ENCODE measurements at regions not wholly inside any gene's neighbourhood (a gene's known extent, or its start where the extent isn't known, plus 50 kb on each side); places are given as distances from the start of the nearest gene placed in this dataset.

GRCh38 chr2:20928617-20929016 lies 105.7 kb upstream of the LDAH start:
- TF ChIP-seq JUND (IDR thresholded peaks at IDR 0.05; ENCODE audit: low read depth), result no peak
- in situ Hi-C loops (cut with HindIII; ENCODE audit: low pct_unique_long_range_greater_than_20kb, low sequenced_read_pairs), result no loop called here
- DNase-seq (ENCODE audit: low read depth in 1 of 2, low spot score in 1 of 2), result no peak

GRCh38 chr2:20925265-20925889 lies 102.5 kb upstream of the LDAH start:
- peak; percentile 10 to 43 for DNase-seq (ENCODE audit: low read depth in 1 of 2, low spot score in 1 of 2)
- no peak for TF ChIP-seq JUND (IDR thresholded peaks at IDR 0.05; ENCODE audit: low read depth)
- in situ Hi-C loops (cut with HindIII; ENCODE audit: low pct_unique_long_range_greater_than_20kb, low sequenced_read_pairs), result no loop called here

- in situ Hi-C loops (cut with HindIII; ENCODE audit: low pct_unique_long_range_greater_than_20kb, low sequenced_read_pairs), result no loop called here
- no peak for TF ChIP-seq JUND (IDR thresholded peaks at IDR 0.05; ENCODE audit: low read depth)
- no peak for DNase-seq (ENCODE audit: low read depth in 1 of 2, low spot score in 1 of 2)
Observed at GRCh38 chr2:20919297-20919800, 96.4 kb upstream of the LDAH start.

GRCh38 chr2:20917719-20918572 lies 95.0 kb upstream of the LDAH start:
- in situ Hi-C loops (cut with HindIII; ENCODE audit: low pct_unique_long_range_greater_than_20kb, low sequenced_read_pairs), result no loop called here
- DNase-seq (ENCODE audit: low read depth in 1 of 2, low spot score in 1 of 2), result no peak
- no peak for TF ChIP-seq JUND (IDR thresholded peaks at IDR 0.05; ENCODE audit: low read depth)

GRCh38 chr2:20917287-20917660 lies 94.4 kb upstream of the LDAH start:
- in situ Hi-C loops (cut with HindIII; ENCODE audit: low pct_unique_long_range_greater_than_20kb, low sequenced_read_pairs), result no loop called here
- DNase-seq (ENCODE audit: low read depth in 1 of 2, low spot score in 1 of 2), result no peak
- no peak for TF ChIP-seq JUND (IDR thresholded peaks at IDR 0.05; ENCODE audit: low read depth)

GRCh38 chr2:20916604-20917286 lies 93.8 kb upstream of the LDAH start:
- TF ChIP-seq JUND (IDR thresholded peaks at IDR 0.05; ENCODE audit: low read depth), result no peak
- DNase-seq (ENCODE audit: low read depth in 1 of 2, low spot score in 1 of 2), result peak; percentile 15 to 51
- in situ Hi-C loops (cut with HindIII; ENCODE audit: low pct_unique_long_range_greater_than_20kb, low sequenced_read_pairs), result no loop called here

GRCh38 chr2:20915271-20915670 lies 92.4 kb upstream of the LDAH start:
- in situ Hi-C loops (cut with HindIII; ENCODE audit: low pct_unique_long_range_greater_than_20kb, low sequenced_read_pairs), result no loop called here
- DNase-seq (ENCODE audit: low read depth in 1 of 2, low spot score in 1 of 2), result no peak
- no peak for TF ChIP-seq JUND (IDR thresholded peaks at IDR 0.05; ENCODE audit: low read depth)

- in situ Hi-C loops (cut with HindIII; ENCODE audit: low pct_unique_long_range_greater_than_20kb, low sequenced_read_pairs), result no loop called here
Observed at GRCh38 chr2:20914771-20915170, 91.9 kb upstream of the LDAH start.

GRCh38 chr2:20914087-20914486 lies 91.2 kb upstream of the LDAH start:
- no peak for DNase-seq (ENCODE audit: low read depth in 1 of 2, low spot score in 1 of 2)
- in situ Hi-C loops (cut with HindIII; ENCODE audit: low pct_unique_long_range_greater_than_20kb, low sequenced_read_pairs), result no loop called here
- no peak for TF ChIP-seq JUND (IDR thresholded peaks at IDR 0.05; ENCODE audit: low read depth)

More at GRCh38 chr2:20914771-20915170, 91.9 kb upstream of the LDAH start:
- no peak for DNase-seq (ENCODE audit: low read depth in 1 of 2, low spot score in 1 of 2)
- no peak for TF ChIP-seq JUND (IDR thresholded peaks at IDR 0.05; ENCODE audit: low read depth)

GRCh38 chr2:20913491-20913890 lies 90.6 kb upstream of the LDAH start:
- TF ChIP-seq JUND (IDR thresholded peaks at IDR 0.05; ENCODE audit: low read depth), result no peak
- no peak for DNase-seq (ENCODE audit: low read depth in 1 of 2, low spot score in 1 of 2)
- in situ Hi-C loops (cut with HindIII; ENCODE audit: low pct_unique_long_range_greater_than_20kb, low sequenced_read_pairs), result no loop called here

GRCh38 chr2:20900052-20900636 lies 77.2 kb upstream of the LDAH start:
- in situ Hi-C loops (cut with HindIII; ENCODE audit: low pct_unique_long_range_greater_than_20kb, low sequenced_read_pairs), result no loop called here
- DNase-seq (ENCODE audit: low read depth in 1 of 2, low spot score in 1 of 2), result no peak
- TF ChIP-seq JUND (IDR thresholded peaks at IDR 0.05; ENCODE audit: low read depth), result no peak

- in situ Hi-C loops (cut with HindIII; ENCODE audit: low pct_unique_long_range_greater_than_20kb, low sequenced_read_pairs), result no loop called here
- TF ChIP-seq JUND (IDR thresholded peaks at IDR 0.05; ENCODE audit: low read depth), result no peak
- no peak for DNase-seq (ENCODE audit: low read depth in 1 of 2, low spot score in 1 of 2)
Observed at GRCh38 chr2:20897874-20898453, 75.1 kb upstream of the LDAH start.

All from T47D (cell line).